Neural cell (in vitro differentiated cells): ENCODE measurements at regions not wholly inside any gene's neighbourhood (a gene's known extent, or its start where the extent isn't known, plus 50 kb on each side); places are given as distances from the start of the nearest gene placed in this dataset.

ENCODE experiments used
- H2AFZ ChIP-seq: fragments of 200-600, 300-800 bp; sonication (generic), shearing (Covaris generic); 2 replicates; pipeline ENCODE4 v1.6.0; 2014; ENCODE audit warnings: low read depth, mild to moderate bottlenecking, antibody characterized with exemption, low read length, moderate library complexity
- H3F3A ChIP-seq: fragments of 200-600 bp; shearing (Covaris generic); 2 replicates; pipeline ENCODE4 v1.6.1; 2016; ENCODE audit warnings: mild to moderate bottlenecking, moderate library complexity, mixed read lengths, antibody characterized with exemption, low read length; ENCODE audit not compliant: insufficient read depth, poor library complexity, severe bottlenecking
- H3K27ac ChIP-seq: fragments of 200-600, 300-800 bp; sonication (generic), shearing (Covaris generic); 2 replicates; pipeline ENCODE4 v1.5.1; 2014; ENCODE audit warnings: mild to moderate bottlenecking, low read length, moderate library complexity
- H3K27me3 ChIP-seq: fragments of 300-800, 200-600 bp; sonication (generic), shearing (Covaris generic); 2 replicates; pipeline ENCODE4 v1.6.0; 2014; ENCODE audit warnings: mild to moderate bottlenecking, low read depth, low read length, moderate library complexity; ENCODE audit not compliant: insufficient read depth
- H3K36me3 ChIP-seq: fragments of 300-800, 200-600 bp; sonication (generic), shearing (Covaris generic); 2 replicates; pipeline ENCODE4 v1.5.1; 2014; ENCODE audit warnings: mild to moderate bottlenecking, antibody characterized with exemption, low read length, moderate library complexity; ENCODE audit not compliant: insufficient read depth
- H3K4me2 ChIP-seq: fragments of 300-800, 200-600 bp; sonication (generic), shearing (Covaris generic); 2 replicates; pipeline ENCODE4 v1.6.0; 2014; ENCODE audit warnings: mild to moderate bottlenecking, low read length
- H3K4me3 ChIP-seq: fragments of 300-800, 200-600 bp; sonication (generic), shearing (Covaris generic); 2 replicates; pipeline ENCODE4 v1.5.1; 2014; ENCODE audit warnings: mild to moderate bottlenecking, low read length, moderate library complexity
- H3K79me2 ChIP-seq: fragments of 200-600 bp; shearing (Covaris generic); replicated peaks from 2 replicates; pipeline ENCODE4 v1.6.0; 2014; ENCODE audit warnings: mild to moderate bottlenecking, low read length, moderate library complexity; ENCODE audit not compliant: insufficient read depth
- H3K9ac ChIP-seq: fragments of 300-800, 200-600 bp; sonication (generic), shearing (Covaris generic); 2 replicates; pipeline ENCODE4 v1.6.1; 2016; ENCODE audit warnings: mild to moderate bottlenecking, low read length, mixed read lengths
- H3K9me2 ChIP-seq: fragments of 200-600 bp; shearing (Covaris generic); 2 replicates; pipeline ENCODE4 v1.6.1; 2016; ENCODE audit warnings: mild to moderate bottlenecking, low read length, mixed read lengths; ENCODE audit not compliant: insufficient read depth
- H3K9me3 ChIP-seq: fragments of 200-600, 300-800 bp; sonication (generic), shearing (Covaris generic); 2 replicates; pipeline ENCODE4 v1.6.1; 2016; ENCODE audit warnings: mild to moderate bottlenecking, mixed run types, low read length, moderate library complexity, mixed read lengths
- H4K20me1 ChIP-seq: fragments of 200-600 bp; shearing (Covaris generic); 2 replicates; pipeline ENCODE4 v1.6.1; 2016; ENCODE audit warnings: mild to moderate bottlenecking, mixed run types; ENCODE audit not compliant: insufficient read depth
- CTCF ChIP-seq: fragments of 450-650 bp; IDR thresholded peaks from 2 replicates; pipeline ENCODE4 v1.5.1; 2014; ENCODE audit warnings: antibody characterized with exemption, mild to moderate bottlenecking, moderate library complexity; ENCODE audit not compliant: poor library complexity, severe bottlenecking
- EP300 ChIP-seq: fragments of 450-650 bp; conservative IDR thresholded peaks from 2 replicates; pipeline ENCODE4 v1.6.1; 2014; ENCODE audit warnings: antibody characterized with exemption, mild to moderate bottlenecking, moderate library complexity; ENCODE audit not compliant: poor library complexity, severe bottlenecking
- EZH2 ChIP-seq: fragments of 200-600, 300-800 bp; shearing (Covaris generic), sonication (generic); IDR thresholded peaks from 2 replicates; pipeline ENCODE4 v1.6.1; 2014; ENCODE audit warnings: antibody characterized with exemption, low read length, borderline replicate concordance, mild to moderate bottlenecking; ENCODE audit not compliant: insufficient read depth, poor library complexity, severe bottlenecking
- MXI1 ChIP-seq: fragments of 450-650 bp; conservative IDR thresholded peaks from 2 replicates; pipeline ENCODE4 v1.6.1; 2014; ENCODE audit warnings: antibody characterized with exemption, mild to moderate bottlenecking; ENCODE audit not compliant: poor library complexity, severe bottlenecking
- POLR2AphosphoS5 ChIP-seq: IDR thresholded peaks from 2 replicates; pipeline ENCODE4 v1.6.1; 2012
- RAD21 ChIP-seq: fragments of 450-650 bp; conservative IDR thresholded peaks from 2 replicates; pipeline ENCODE4 v1.6.1; 2014; ENCODE audit warnings: antibody characterized with exemption, mild to moderate bottlenecking, moderate library complexity
- REST ChIP-seq: IDR thresholded peaks from 2 replicates; pipeline ENCODE4 v1.6.1; 2012; ENCODE audit warnings: borderline replicate concordance
- SMC3 ChIP-seq: fragments of 450-650 bp; conservative IDR thresholded peaks from 2 replicates; pipeline ENCODE4 v1.6.1; 2014; ENCODE audit warnings: antibody characterized with exemption, mild to moderate bottlenecking, moderate library complexity; ENCODE audit not compliant: poor library complexity
- TAF1 ChIP-seq: IDR thresholded peaks from 2 replicates; pipeline ENCODE4 v1.6.1; 2012; ENCODE audit warnings: low read depth

GRCh38 chr20:12557224-12557623 is 451.5 kb upstream of the SPTLC3 start:
- Histone ChIP-seq H3K79me2 (no peaks in the 10 kb centered on the region), H4K20me1 (no peaks in the 10 kb centered on the region), H3K4me2 (no peak overlapping the region), H3K27me3 (no peaks in the 10 kb centered on the region), H3K9me2 (no peaks in the 10 kb centered on the region), H3K36me3 (no peaks in the 10 kb centered on the region), H2AFZ (no peak overlapping the region), H3K9me3 (no peaks in the 10 kb centered on the region), H3K9ac (no peak overlapping the region), H3F3A (no peaks in the 10 kb centered on the region), H3K27ac (no peak overlapping the region), H3K4me3 (no peak overlapping the region)
- TF ChIP-seq EP300 (no peak), MXI1 (no peak), RAD21 (no peak), EZH2 (no peak), CTCF (no peak), TAF1 (no peak), REST (no peak), SMC3 (no peak), POLR2AphosphoS5 (no peak)

GRCh38 chr20:12564979-12565378 is 443.8 kb upstream of the SPTLC3 start:
- TF ChIP-seq RAD21 (no peak), POLR2AphosphoS5 (no peak), REST (no peak), CTCF (no peak), MXI1 (no peak), TAF1 (no peak), EZH2 (no peak), EP300 (no peak), SMC3 (no peak)
- Histone ChIP-seq H3K4me2 (no peak overlapping the region), H3F3A (no peaks in the 10 kb centered on the region), H3K9me2 (no peaks in the 10 kb centered on the region), H3K4me3 (no peak overlapping the region), H3K9me3 (no peaks in the 10 kb centered on the region), H3K79me2 (no peaks in the 10 kb centered on the region), H3K27me3 (no peaks in the 10 kb centered on the region), H2AFZ (no peak overlapping the region), H3K36me3 (no peaks in the 10 kb centered on the region), H3K27ac (peak overlapping the region; percentile 29), H3K9ac (no peak overlapping the region), H4K20me1 (no peaks in the 10 kb centered on the region)
